ENCODE measurements at regions not wholly inside any gene's neighbourhood (a gene's known extent, or its start where the extent isn't known, plus 50 kb on each side); places are given as distances from the start of the nearest gene placed in this dataset.

DNA sequence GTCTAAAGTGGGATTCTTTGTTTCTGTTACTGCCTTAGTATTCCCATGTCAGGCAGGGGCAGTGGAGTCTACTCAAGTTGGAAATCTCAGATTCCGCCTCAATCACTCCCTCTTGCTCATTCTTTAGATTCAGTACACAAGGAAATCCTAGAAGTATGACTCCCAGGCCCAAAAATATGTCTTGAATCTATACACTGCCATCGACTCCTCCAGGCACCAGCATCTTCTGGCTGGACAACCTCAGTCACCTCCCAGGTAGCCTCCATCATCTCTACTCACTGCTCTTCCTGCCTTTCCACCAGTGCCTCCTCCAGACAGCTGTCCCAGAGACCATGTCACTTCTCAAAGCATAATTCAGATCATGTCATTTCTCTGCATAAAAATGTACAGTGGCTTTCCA is 329.9 kb downstream of the CDC5L start:
- Mint-ChIP-seq H3K9me3 (ENCODE audit: insufficient read depth) (no peaks in the 10 kb centered on the region), H3K27ac (no peak overlapping the region), H3K4me1 (ENCODE audit: low read depth) (no peaks in the 10 kb centered on the region), H3K4me3 (no peak overlapping the region), H3K27me3 (ENCODE audit: low read depth) (peaks cover 2% of the 10 kb centered on the region), H3K36me3 (ENCODE audit: low read depth) (no peaks in the 10 kb centered on the region)
- CTCF ChIA-PET, result no interaction called here
- ATAC-seq (no peak), DNase-seq (no peak)
- POLR2A ChIA-PET, result interaction anchor here (0.7 kb wide), 1 partner anchor 217 kb away, joined by 3 read pairs; no protein-coding TSS in a partner anchor

DNA sequence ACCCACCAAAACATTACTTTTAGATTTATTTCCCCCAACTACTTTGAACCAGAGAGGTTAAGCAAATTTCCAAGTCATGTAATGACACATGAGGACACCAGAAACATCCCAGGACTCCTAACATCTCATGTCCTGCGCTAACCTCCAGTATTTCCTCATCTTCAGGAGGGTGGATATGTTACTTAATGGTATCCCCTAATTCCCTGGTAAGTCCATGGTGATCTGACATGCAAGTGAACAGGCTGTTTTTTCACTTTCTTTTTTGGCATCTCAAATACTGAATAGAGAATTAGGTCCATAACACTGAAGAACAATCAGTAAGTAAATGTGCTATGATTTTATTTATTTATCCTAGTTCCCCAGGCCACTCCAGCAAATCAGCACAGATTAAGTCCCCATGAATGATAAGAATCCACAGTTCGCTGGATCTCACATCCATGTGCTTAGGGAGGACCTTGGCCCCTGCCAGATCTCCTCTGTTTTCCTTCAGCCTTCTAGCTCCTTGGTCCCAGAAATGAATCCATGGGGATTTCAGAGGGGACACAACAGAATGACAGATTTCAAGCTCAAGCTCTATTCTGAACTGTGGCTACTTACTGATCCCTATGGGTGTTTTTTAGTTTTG is 334.6 kb downstream of the CDC5L start:
- Mint-ChIP-seq H3K4me3 (no peak overlapping the region), H3K9me3 (ENCODE audit: insufficient read depth) (no peaks in the 10 kb centered on the region), H3K27ac (no peak overlapping the region), H3K36me3 (ENCODE audit: low read depth) (no peaks in the 10 kb centered on the region), H3K27me3 (ENCODE audit: low read depth) (peaks cover 2% of the 10 kb centered on the region), H3K4me1 (ENCODE audit: low read depth) (no peaks in the 10 kb centered on the region)
- ATAC-seq (no peak), DNase-seq (no peak)
- ChIA-PET CTCF (no interaction called here), POLR2A (no interaction called here)

DNA sequence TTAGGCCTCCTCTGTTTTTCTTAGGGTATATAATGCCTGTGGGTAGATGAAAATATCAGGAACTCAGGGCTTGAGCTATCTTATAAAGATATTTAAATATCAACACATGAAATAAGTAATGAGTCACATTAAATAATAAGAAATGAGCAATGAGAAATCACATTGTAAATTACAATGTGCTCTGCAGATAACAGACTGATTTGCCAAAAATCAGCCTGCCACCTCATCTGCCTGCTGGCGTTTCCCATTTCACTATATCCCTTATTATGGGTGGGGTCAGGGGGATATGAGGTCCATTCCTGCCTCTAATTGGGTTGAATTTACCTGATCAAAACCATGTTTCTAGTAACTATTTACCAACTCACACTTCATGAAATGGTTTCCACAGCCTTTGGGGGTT is 335.2 kb downstream of the CDC5L start:
- Mint-ChIP-seq H3K36me3 (ENCODE audit: low read depth) (no peaks in the 10 kb centered on the region), H3K4me3 (no peak overlapping the region), H3K9me3 (ENCODE audit: insufficient read depth) (no peaks in the 10 kb centered on the region), H3K4me1 (ENCODE audit: low read depth) (no peaks in the 10 kb centered on the region), H3K27me3 (ENCODE audit: low read depth) (peaks cover 2% of the 10 kb centered on the region), H3K27ac (no peak overlapping the region)
- CTCF ChIA-PET, result no interaction called here
- ATAC-seq, result no peak
- POLR2A ChIA-PET, result no interaction called here
- DNase-seq, result no peak

DNA sequence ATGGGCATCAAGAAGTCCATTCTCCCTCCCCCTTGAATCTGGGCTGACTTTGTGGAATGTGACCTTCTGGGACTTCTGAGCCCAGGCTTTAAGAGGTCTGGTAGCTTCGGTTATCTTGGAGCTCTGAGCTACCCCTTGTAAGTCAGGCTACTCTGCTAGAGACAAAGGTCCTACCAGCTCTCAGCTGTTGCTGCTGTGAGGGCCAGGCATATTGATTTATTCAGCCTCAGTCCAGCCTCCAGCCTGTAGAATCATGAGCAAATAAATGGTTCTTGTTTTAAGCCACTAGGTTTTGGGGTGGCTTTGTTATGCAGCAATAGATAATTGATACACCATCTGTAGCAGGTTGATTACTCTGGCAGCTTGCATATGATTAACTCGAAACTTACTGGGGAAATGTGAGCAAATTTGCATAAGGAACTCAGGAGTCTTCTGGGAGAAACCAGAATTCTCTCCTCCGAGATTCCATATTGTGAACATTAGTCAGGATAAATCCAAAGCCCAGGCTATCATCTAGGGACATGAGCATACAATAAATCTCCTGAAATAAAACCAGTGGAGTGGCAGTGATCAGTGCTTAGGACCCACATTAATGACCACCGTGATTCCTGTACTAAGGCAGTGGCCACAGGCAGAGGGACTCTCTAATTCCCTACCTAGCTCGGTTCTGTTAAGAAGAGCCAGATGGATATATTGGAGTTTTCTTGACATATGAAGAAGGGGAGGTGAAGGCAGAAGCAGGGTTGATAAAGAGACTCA is 336.1 kb downstream of the CDC5L start:
- DNase-seq (no peak), ATAC-seq (no peak)
- Mint-ChIP-seq H3K36me3 (ENCODE audit: low read depth) (no peaks in the 10 kb centered on the region), H3K4me1 (ENCODE audit: low read depth) (no peaks in the 10 kb centered on the region), H3K27ac (no peak overlapping the region), H3K4me3 (no peak overlapping the region), H3K9me3 (ENCODE audit: insufficient read depth) (no peaks in the 10 kb centered on the region), H3K27me3 (ENCODE audit: low read depth) (peaks cover 2% of the 10 kb centered on the region)
- CTCF ChIA-PET, result no interaction called here
- POLR2A ChIA-PET, result no interaction called here

DNA sequence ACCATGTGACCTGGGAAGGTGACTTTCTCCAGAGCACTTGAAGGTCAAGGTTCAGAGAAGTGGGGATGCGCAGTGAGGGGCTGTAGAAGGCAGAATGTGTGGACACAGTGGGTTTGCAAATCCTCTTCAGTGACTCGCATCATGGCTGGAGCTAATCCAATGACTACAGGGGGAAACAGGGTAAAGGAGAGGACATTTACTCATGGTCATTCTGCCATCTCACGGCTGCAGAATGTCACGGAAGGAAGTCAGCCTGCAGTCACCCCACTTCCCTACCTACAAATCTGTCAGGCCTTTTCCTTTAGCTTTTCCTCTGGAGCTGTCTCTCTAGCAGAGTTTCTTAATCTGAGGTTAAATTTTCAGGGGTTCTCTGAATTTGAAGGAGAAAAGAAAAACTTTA is 337.6 kb downstream of the CDC5L start:
- DNase-seq (no peak), ATAC-seq (no peak)
- H3K27me3 Mint-ChIP-seq (ENCODE audit: low read depth), result no peaks in the 10 kb centered on the region
- H3K36me3 Mint-ChIP-seq (ENCODE audit: low read depth), result no peaks in the 10 kb centered on the region
- H3K4me1 Mint-ChIP-seq (ENCODE audit: low read depth), result no peaks in the 10 kb centered on the region
- no peak overlapping the region for H3K4me3 Mint-ChIP-seq
- no peaks in the 10 kb centered on the region for H3K9me3 Mint-ChIP-seq (ENCODE audit: insufficient read depth)
- no peak overlapping the region for H3K27ac Mint-ChIP-seq
- POLR2A ChIA-PET, result no interaction called here
- CTCF ChIA-PET, result no interaction called here

DNA sequence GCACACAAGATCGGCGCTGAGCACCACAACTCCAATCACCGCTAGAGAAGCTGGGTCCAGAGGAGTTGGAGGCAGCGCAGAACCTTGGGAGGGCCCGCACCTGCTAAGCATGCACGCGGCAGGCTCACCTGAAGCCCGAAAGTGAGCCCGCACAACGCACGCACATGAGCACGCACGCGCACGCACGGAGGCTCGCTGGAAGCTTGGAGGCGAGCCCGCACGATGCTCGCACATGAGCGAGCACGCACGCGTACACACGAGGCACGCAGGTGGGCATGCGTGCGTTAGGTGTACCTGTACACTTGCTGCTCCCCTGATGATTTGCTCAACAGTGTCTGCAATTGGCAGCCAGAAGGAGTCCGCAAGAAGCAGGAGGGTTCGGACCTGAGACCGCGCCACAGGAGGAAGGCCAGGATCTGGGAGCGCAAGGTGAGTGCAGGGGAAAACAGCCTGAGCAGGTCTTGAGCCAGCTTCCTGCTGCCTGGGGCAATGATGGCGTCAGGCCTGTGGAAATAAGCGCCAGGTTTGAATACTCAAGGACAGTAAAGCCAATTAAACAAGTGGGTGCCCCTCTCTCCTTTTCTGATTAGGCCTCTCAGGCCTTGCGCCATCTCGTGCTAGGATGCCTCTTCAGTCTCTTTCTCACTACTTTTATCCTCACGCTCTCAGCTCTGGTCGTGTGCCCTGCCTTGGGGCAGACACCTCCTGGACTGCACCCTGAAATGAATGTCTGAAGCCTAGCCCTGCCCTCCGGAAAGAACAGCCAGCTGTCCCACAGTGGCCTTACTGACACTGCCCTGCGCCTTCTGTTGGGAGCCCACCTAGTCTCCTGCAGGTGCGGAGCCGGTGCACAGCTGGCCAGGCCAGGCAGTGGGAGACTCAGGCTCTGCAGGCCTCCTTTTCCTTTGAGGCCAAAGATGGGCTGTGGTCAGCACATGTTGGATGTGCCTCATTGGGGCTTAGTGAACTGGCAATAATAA is 340.4 kb downstream of the CDC5L start:
- no peaks in the 10 kb centered on the region for H3K27me3 Mint-ChIP-seq (ENCODE audit: low read depth)
- DNase-seq (no peak), ATAC-seq (no peak)
- POLR2A ChIA-PET, result interaction anchor here (0.6 kb wide), 1 partner anchor 493 kb away, joined by 3 read pairs; no protein-coding TSS in a partner anchor
- no peak overlapping the region for H3K27ac Mint-ChIP-seq
- no peak overlapping the region for H3K4me3 Mint-ChIP-seq
- H3K4me1 Mint-ChIP-seq (ENCODE audit: low read depth), result no peaks in the 10 kb centered on the region
- H3K9me3 Mint-ChIP-seq (ENCODE audit: insufficient read depth), result no peaks in the 10 kb centered on the region
- CTCF ChIA-PET, result no interaction called here
- no peaks in the 10 kb centered on the region for H3K36me3 Mint-ChIP-seq (ENCODE audit: low read depth)

DNA sequence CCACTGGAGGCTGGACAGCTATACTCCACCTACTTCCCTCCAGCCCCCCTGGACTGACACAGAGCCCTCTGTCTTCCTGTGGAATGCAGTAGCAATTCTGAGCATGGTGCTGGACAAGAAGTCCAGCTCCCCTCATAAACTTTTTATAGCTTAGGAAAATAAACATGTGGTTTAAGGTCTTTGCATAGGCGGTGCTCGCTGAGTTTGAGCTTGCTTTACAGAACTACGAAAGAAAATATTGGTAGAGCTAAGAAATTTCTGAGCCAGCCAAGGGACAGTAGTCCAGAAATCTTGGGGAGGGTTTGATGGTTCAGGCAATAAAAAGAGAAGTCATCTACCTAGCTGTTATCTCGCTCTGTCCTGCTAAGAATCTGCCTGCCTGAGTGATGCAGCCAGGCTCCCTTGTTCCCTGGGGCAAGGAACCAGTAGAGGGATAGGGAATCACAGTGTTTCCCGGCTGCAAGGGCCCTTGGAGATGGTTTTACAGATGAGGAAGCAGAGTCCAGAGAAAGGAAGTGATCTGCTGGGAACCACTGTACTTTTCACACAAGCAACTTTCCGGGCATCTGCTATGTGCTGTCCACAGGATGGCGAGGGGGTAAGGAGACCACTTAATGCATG is 343.4 kb downstream of the CDC5L start:
- Mint-ChIP-seq H3K4me3 (no peak overlapping the region), H3K4me1 (ENCODE audit: low read depth) (no peaks in the 10 kb centered on the region), H3K27me3 (ENCODE audit: low read depth) (no peaks in the 10 kb centered on the region), H3K27ac (no peak overlapping the region), H3K9me3 (ENCODE audit: insufficient read depth) (no peaks in the 10 kb centered on the region), H3K36me3 (ENCODE audit: low read depth) (no peaks in the 10 kb centered on the region)
- no peak for DNase-seq
- ChIA-PET POLR2A (no interaction called here), CTCF (no interaction called here)
- no peak for ATAC-seq

DNA sequence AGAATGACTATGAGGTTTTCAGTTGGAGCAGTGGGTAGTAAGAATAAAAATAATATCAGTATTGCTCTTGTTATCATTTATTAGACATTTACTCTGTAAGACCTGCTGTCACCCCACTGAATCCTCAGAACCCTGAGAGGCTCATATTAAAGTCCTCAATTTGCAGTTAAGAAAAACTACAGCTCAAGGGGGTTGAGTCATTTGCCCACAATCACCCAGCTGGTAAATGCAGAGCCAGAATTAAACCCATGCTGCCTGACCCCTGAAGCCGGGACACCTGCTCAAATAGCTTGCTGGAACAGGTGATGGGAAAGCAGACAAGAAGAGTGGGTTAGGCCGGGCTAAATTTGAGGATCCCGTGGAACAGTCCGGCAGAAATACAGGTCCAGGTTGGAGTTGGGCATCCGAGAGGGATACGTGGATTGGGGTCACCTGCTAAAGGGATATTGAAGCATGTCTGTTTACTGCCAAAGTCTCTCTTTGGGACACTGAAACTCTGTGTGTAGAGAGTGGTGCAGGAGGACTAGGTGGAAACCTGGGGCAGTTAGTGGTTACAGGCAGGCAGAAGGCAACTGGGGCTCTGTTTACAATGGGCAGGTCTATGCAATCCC is 344.1 kb downstream of the CDC5L start:
- DNase-seq (no peak), ATAC-seq (no peak)
- Mint-ChIP-seq H3K27me3 (ENCODE audit: low read depth) (no peaks in the 10 kb centered on the region), H3K4me3 (no peak overlapping the region), H3K4me1 (ENCODE audit: low read depth) (no peaks in the 10 kb centered on the region), H3K9me3 (ENCODE audit: insufficient read depth) (no peaks in the 10 kb centered on the region), H3K36me3 (ENCODE audit: low read depth) (no peaks in the 10 kb centered on the region), H3K27ac (no peak overlapping the region)
- POLR2A ChIA-PET, result no interaction called here
- CTCF ChIA-PET, result no interaction called here

DNA sequence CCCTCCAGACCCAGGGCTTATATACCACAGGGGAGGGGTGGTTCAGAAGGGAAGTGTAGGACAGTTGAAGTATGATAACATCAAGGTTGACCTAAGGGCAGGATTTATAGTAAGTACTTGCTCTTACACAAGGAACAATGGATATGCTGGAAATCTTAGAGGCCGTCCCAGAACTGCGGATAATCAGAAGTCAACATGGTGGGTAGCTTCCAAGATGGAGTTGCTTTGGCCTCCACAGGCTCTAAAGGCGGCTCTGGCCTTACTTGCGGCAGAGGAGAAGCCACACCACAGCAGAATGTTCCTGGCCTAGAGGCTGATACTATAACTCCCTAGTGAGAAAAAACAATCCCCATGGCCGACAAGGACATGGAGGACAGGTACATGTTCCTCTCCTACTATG is 344.7 kb downstream of the CDC5L start:
- H3K4me1 Mint-ChIP-seq (ENCODE audit: low read depth), result no peaks in the 10 kb centered on the region
- no peaks in the 10 kb centered on the region for H3K9me3 Mint-ChIP-seq (ENCODE audit: insufficient read depth)
- H3K36me3 Mint-ChIP-seq (ENCODE audit: low read depth), result no peaks in the 10 kb centered on the region
- ChIA-PET CTCF (no interaction called here), POLR2A (no interaction called here)
- ATAC-seq (no peak), DNase-seq (no peak)
- no peak overlapping the region for H3K4me3 Mint-ChIP-seq
- no peaks in the 10 kb centered on the region for H3K27me3 Mint-ChIP-seq (ENCODE audit: low read depth)
- no peak overlapping the region for H3K27ac Mint-ChIP-seq

DNA sequence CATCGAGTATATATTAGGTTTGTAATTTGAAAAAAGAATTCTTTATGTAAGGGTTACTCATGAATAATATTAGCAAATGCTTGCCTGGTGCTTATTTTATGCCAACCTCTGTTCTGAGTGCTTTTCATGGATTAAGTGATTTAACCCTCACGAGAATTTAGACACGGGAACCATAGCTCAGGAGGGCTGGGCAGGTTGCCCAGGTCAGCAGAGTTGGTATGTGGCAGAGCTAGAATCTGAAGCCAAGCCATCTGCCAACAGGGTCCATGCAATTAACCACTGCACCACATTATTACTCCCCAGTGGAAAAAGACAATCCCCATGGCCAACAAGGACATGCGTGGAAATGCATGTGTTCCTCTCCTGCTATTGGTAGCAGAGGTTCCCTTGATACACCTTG is 345.6 kb downstream of the CDC5L start:
- ATAC-seq (no peak), DNase-seq (no peak)
- Mint-ChIP-seq H3K4me3 (no peak overlapping the region), H3K27ac (no peak overlapping the region), H3K9me3 (ENCODE audit: insufficient read depth) (no peaks in the 10 kb centered on the region), H3K36me3 (ENCODE audit: low read depth) (no peaks in the 10 kb centered on the region), H3K4me1 (ENCODE audit: low read depth) (no peaks in the 10 kb centered on the region), H3K27me3 (ENCODE audit: low read depth) (no peaks in the 10 kb centered on the region)
- ChIA-PET POLR2A (no interaction called here), CTCF (no interaction called here)

DNA sequence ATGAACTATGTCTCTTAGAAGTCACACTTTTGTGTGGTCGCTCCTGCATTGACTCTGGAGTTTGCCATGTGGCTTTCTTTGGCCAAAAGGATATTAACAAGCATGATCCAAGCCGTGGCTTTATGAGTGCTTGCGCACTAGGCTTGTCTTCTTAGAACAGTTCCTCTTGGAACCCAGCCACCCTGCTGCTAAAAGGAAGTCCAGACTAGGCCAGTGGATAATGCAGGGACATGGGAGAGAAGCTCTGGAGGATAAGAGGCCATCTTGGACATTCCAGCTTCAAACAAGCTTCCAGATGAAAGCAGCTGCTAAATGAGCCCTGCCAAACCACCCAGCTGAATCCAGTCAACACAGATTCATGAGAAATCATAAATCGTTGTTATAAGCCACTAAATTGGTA is 346.4 kb downstream of the CDC5L start:
- DNase-seq, result no peak
- Mint-ChIP-seq H3K27me3 (ENCODE audit: low read depth) (no peaks in the 10 kb centered on the region), H3K36me3 (ENCODE audit: low read depth) (no peaks in the 10 kb centered on the region), H3K9me3 (ENCODE audit: insufficient read depth) (no peaks in the 10 kb centered on the region), H3K4me3 (no peak overlapping the region), H3K27ac (no peak overlapping the region), H3K4me1 (ENCODE audit: low read depth) (no peaks in the 10 kb centered on the region)
- no peak for ATAC-seq
- POLR2A ChIA-PET, result no interaction called here
- CTCF ChIA-PET, result no interaction called here
